ENCODE measurements at regions not wholly inside any gene's neighbourhood (a gene's known extent, or its start where the extent isn't known, plus 50 kb on each side); places are given as distances from the start of the nearest gene placed in this dataset.
"Not testable (repeated sequence)": the region's sequence is repeated elsewhere in the genome, so short reads cannot be mapped to it uniquely, and the experiment has no call there.

DNA sequence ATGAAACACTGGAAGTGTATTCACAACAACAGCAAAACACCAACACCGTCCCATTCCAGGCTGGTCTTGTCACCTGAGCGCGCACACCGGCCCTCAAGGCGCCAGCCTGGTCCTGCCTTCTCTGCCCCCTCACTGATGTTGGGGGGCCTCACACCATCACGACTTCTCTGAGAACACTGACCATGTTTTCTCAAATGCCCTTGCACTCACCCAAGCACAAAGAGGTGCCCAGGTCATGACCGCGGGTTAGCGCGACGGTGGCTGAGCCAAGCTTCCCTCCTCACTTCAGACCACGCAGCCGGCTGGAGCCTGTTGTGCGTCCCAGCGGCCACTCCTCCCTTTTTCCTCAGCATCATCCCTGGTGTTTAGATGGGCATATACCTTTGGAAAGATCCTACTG is 101.3 kb upstream of the SALL3 start:
- TF ChIP-seq, protein P1, sequence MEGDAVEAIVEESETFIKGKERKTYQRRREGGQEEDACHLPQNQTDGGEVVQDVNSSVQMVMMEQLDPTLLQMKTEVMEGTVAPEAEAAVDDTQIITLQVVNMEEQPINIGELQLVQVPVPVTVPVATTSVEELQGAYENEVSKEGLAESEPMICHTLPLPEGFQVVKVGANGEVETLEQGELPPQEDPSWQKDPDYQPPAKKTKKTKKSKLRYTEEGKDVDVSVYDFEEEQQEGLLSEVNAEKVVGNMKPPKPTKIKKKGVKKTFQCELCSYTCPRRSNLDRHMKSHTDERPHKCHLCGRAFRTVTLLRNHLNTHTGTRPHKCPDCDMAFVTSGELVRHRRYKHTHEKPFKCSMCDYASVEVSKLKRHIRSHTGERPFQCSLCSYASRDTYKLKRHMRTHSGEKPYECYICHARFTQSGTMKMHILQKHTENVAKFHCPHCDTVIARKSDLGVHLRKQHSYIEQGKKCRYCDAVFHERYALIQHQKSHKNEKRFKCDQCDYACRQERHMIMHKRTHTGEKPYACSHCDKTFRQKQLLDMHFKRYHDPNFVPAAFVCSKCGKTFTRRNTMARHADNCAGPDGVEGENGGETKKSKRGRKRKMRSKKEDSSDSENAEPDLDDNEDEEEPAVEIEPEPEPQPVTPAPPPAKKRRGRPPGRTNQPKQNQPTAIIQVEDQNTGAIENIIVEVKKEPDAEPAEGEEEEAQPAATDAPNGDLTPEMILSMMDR (IDR thresholded peaks at IDR 0.05): no peak
- H3K9me3 ChIP-seq: no peaks in the 10 kb centered on the region
- H3K27me3 ChIP-seq: no peaks in the 10 kb centered on the region
- H3K27ac ChIP-seq: no peak overlapping the region
- no peak for DNase-seq
- WGBS, 2 donors: 75 to 87% methylated on average over 14 to 15 of the region's 15 CpGs
- intact Hi-C loops (cut with DNase I; ENCODE audit: low total_unique reads): no loop called here
- no peaks in the 10 kb centered on the region for H3K4me1 ChIP-seq
- no peak overlapping the region for H3K4me3 ChIP-seq
- no peaks in the 10 kb centered on the region for H3K36me3 ChIP-seq (ENCODE audit: low read depth, missing control alignments)

DNA sequence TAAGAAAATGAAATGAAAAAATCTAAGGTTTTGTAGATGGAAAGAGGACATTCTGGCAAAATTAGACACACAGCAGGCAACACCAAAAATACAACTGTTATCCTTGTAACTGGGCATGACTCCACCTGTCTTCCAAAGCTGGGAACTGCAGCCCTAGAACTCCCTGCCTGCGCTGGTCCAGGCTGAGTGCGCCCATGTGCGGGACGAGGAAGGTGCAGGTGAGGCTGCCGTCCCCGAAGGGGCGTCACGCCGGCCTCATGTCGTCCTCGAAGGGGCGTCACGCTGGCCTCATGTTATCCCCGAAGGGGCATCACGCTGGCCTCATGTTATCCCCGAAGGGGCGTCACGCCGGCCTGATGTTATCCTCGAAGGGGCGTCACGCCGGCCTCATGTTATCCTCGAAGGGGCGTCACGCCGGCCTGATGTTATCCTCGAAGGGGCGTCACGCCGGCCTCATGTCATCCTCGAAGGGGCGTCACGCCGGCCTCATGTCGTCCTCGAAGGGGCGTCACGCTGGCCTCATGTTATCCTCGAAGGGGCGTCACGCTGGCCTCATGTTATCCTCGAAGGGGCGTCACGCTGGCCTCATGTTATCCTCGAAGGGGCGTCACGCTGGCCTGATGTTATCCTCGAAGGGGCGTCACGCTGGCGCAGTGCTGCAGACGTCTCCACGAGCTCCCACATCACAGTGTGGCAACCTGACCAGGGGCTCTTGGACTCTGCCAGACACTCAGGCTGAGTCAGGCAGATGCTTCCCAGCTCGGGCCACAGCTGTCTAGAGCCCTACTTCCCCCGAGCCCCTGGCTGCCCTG is 100.3 kb upstream of the SALL3 start:
- TF ChIP-seq, protein P1 (IDR thresholded peaks at IDR 0.05): peak; percentile 41 to 62 (median 53)
- intact Hi-C loops (cut with DNase I; ENCODE audit: low total_unique reads); H3K4me3 ChIP-seq; H3K9me3 ChIP-seq; H3K27ac ChIP-seq; H3K4me1 ChIP-seq; H3K36me3 ChIP-seq (ENCODE audit: low read depth, missing control alignments); H3K27me3 ChIP-seq: not testable (repeated sequence)
- DNase-seq: peak; percentile 43
- 47 to 73% methylated on average over 25 to 56 of the region's 56 CpGs for WGBS, 2 donors

DNA sequence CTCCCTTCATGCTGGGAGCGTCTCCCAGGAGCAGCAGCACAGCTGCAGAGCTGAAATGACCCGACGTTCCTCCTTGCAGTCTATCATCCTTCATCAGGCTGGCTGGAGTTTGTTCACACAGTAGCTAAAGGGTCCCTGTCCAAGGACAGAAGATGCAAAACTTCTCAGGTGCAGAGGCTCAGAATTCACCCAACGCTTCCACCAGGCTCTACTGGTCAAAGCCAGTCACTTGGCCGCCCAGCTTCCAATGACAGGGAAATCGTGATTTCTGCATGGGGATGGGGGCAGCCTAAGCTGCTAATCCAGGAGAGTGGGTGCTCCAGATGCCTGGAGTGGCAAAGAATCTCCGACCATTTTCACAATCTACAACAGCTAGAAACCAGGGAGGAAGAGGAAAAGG is 97.0 kb upstream of the SALL3 start:
- Histone ChIP-seq H3K4me3 (no peak overlapping the region), H3K36me3 (ENCODE audit: low read depth, missing control alignments) (no peaks in the 10 kb centered on the region), H3K27ac (no peak overlapping the region), H3K27me3 (no peaks in the 10 kb centered on the region), H3K9me3 (no peaks in the 10 kb centered on the region), H3K4me1 (no peaks in the 10 kb centered on the region)
- TF ChIP-seq, protein P1 (IDR thresholded peaks at IDR 0.05): no peak
- TF ChIP-seq POLR2A (IDR thresholded peaks at IDR 0.05): no peak
- WGBS, 2 donors: 66 to 76% methylated on average over 7 of the region's 7 CpGs
- intact Hi-C loops (cut with DNase I; ENCODE audit: low total_unique reads): no loop called here
- no peak for DNase-seq

DNA sequence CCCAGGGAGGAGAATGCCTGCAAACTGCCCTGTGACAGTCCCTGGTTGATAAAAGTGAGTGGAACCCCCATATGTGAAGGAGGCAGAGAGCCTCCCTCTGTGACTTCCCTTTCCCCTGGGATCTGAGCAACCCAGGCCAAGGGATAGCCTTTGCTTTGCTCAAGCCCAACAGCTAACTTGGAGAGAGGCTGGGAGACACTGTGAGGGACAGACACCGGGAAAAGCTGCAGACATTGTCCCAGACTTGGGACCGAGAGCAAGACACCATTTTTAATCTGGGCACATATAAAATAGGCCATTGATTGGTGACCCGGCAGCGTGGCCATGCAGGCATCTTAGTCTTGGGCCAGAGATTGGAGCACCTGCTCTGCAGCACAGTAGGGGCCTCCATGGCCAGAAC is 96.1 kb upstream of the SALL3 start:
- Histone ChIP-seq H3K4me3 (no peak overlapping the region), H3K27ac (no peak overlapping the region), H3K9me3 (no peaks in the 10 kb centered on the region), H3K36me3 (ENCODE audit: low read depth, missing control alignments) (no peaks in the 10 kb centered on the region), H3K27me3 (no peaks in the 10 kb centered on the region), H3K4me1 (no peaks in the 10 kb centered on the region)
- 92 to 97% methylated on average over 4 of the region's 4 CpGs for WGBS, 2 donors
- intact Hi-C loops (cut with DNase I; ENCODE audit: low total_unique reads): no loop called here
- TF ChIP-seq, protein P1 (IDR thresholded peaks at IDR 0.05): no peak
- TF ChIP-seq POLR2A (IDR thresholded peaks at IDR 0.05): no peak
- no peak for DNase-seq

DNA sequence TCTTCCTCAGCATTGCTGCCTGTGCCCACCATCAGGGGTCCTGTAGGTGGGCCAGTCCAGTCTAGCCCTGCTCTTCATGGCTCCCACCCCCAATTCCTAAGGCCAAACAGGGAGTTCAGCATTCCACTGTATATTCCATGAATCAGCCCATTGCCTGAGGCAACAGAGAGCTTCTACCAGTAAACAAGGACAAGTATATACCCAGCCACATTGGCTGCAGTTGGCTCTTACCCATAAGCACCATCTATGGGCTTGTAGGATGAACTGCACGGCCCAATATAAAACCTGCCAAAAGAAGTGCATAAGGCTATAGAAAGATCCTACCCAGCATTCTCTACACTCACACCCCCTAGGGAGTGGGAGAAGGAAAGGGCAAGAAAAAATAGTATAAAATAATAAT is 95.1 kb upstream of the SALL3 start:
- TF ChIP-seq, protein P1 (IDR thresholded peaks at IDR 0.05): no peak
- no peak for TF ChIP-seq POLR2A (IDR thresholded peaks at IDR 0.05)
- Histone ChIP-seq H3K27ac (no peak overlapping the region), H3K4me1 (no peaks in the 10 kb centered on the region), H3K27me3 (no peaks in the 10 kb centered on the region), H3K9me3 (no peaks in the 10 kb centered on the region), H3K4me3 (no peak overlapping the region), H3K36me3 (ENCODE audit: low read depth, missing control alignments) (no peaks in the 10 kb centered on the region)
- no peak for DNase-seq
- intact Hi-C loops (cut with DNase I; ENCODE audit: low total_unique reads): no loop called here
- WGBS, 2 donors: 95 to 100% methylated on average over 1 of the region's 1 CpG
